ENCODE measurements at regions not wholly inside any gene's neighbourhood (a gene's known extent, or its start where the extent isn't known, plus 50 kb on each side); places are given as distances from the start of the nearest gene placed in this dataset.

DNA sequence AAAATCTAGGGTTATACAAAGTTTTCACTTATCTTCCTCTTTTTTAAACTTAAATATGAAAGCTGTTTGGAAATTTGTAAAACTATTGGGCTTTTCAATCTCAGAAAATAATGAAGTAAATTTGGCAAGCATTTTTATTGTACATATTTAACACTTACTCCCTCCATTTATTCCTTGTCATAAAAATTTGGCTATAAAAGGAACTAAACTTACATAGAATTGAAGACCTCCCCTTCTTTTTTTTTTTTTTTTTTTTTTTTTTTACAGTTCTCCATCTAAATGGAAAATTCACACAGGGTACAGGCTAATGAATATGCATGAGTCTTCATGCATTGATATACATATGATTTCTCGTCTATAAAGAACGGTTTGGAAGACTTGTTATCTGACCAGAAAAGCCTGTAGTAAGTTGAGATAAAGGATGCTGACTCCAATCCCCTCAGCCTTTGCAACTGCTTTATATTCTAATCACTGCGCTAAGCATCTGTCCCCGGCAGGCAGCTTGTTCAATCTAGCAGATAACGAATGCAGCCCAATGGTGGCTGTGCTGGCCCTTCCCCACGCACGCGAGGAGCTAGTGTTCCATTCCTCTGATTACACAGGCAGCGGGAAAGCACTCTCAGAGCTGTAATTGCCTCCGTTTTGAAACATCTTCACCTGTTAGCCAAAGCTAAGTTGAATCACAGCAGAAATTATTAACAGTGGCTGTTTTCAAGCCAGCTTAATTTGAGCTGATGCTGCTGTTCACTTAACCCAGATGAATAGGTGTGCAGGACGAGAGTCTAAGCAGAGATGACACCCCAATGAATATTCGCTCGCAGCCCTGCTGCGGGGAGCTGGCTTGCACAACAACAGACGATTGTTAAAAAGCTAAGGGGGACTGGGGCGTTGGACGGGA is 453.8 kb upstream of the ZNF608 start:
- Mint-ChIP-seq H3K36me3 (no peaks in the 10 kb centered on the region), H3K27me3 (ENCODE audit: low read depth in 2 of 2) (peaks cover 0 to 5% of the 10 kb centered on the region in 2 donors), H3K4me1 (peaks cover 30 to 38% of the 10 kb centered on the region in 2 donors), H3K9me3 (peaks cover 0 to 2% of the 10 kb centered on the region in 2 donors), H3K4me3 (peak overlapping the region; percentile 84), H3K27ac (peak overlapping the region in 1 of 2 donors; percentile 70)
- Histone ChIP-seq H3K36me3 (ENCODE audit: control insufficient read depth, insufficient read depth, low read length) (no peaks in the 10 kb centered on the region), H3K27ac (ENCODE audit: low read length) (no peak overlapping the region), H3K4me3 (ENCODE audit: low read length) (peak overlapping the region; percentile 13), H3K4me1 (ENCODE audit: control insufficient read depth, insufficient read depth, low read length) (peaks cover 6% of the 10 kb centered on the region), H3K9me3 (ENCODE audit: control insufficient read depth, insufficient read depth, low read length) (no peaks in the 10 kb centered on the region), H3K27me3 (ENCODE audit: control insufficient read depth, insufficient read depth, low read length) (no peaks in the 10 kb centered on the region)
- intact Hi-C loops (cut with micrococcal nuclease), result no loop called here
- DNase-seq (no peak), ATAC-seq (peak; percentile 38 to 66 (median 45))
- 34% methylated on average over 17 of the region's 17 CpGs for WGBS (ENCODE audit: insufficient coverage)
- TF ChIP-seq, protein P1, sequence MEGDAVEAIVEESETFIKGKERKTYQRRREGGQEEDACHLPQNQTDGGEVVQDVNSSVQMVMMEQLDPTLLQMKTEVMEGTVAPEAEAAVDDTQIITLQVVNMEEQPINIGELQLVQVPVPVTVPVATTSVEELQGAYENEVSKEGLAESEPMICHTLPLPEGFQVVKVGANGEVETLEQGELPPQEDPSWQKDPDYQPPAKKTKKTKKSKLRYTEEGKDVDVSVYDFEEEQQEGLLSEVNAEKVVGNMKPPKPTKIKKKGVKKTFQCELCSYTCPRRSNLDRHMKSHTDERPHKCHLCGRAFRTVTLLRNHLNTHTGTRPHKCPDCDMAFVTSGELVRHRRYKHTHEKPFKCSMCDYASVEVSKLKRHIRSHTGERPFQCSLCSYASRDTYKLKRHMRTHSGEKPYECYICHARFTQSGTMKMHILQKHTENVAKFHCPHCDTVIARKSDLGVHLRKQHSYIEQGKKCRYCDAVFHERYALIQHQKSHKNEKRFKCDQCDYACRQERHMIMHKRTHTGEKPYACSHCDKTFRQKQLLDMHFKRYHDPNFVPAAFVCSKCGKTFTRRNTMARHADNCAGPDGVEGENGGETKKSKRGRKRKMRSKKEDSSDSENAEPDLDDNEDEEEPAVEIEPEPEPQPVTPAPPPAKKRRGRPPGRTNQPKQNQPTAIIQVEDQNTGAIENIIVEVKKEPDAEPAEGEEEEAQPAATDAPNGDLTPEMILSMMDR (IDR thresholded peaks at IDR 0.05), result no peak

DNA sequence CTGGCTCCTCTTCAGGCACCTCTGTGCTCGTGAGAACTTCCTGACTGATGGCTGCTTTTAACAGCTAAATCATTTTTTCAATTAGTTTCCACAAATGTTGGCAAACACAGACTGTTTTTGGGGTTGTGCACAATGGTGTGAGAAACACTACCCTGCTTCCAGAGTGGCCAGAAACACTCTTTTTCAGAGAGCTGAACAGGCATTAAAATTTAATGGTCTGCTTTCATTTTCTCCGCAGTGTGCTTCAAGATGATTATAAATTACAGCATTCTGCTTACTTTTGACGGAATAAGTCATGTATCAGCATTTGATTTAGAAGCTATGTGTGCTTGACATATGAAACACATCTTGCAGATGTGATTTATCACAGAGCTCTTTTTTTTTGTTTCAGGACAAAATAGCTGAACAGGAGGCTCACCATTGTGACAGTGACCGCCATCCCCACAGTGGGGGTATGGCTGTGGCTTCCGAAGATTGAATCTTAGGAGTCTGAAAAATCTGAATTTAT is 454.5 kb upstream of the ZNF608 start:
- Histone ChIP-seq H3K27ac (ENCODE audit: low read length) (no peak overlapping the region), H3K27me3 (ENCODE audit: control insufficient read depth, insufficient read depth, low read length) (no peaks in the 10 kb centered on the region), H3K4me3 (ENCODE audit: low read length) (no peak overlapping the region), H3K36me3 (ENCODE audit: control insufficient read depth, insufficient read depth, low read length) (no peaks in the 10 kb centered on the region), H3K4me1 (ENCODE audit: control insufficient read depth, insufficient read depth, low read length) (peaks cover 8% of the 10 kb centered on the region), H3K9me3 (ENCODE audit: control insufficient read depth, insufficient read depth, low read length) (no peaks in the 10 kb centered on the region)
- intact Hi-C loops (cut with micrococcal nuclease), result no loop called here
- Mint-ChIP-seq H3K27ac (peak overlapping the region in 1 of 2 donors; percentile 70), H3K36me3 (no peaks in the 10 kb centered on the region), H3K9me3 (peaks cover 0 to 2% of the 10 kb centered on the region in 2 donors), H3K27me3 (ENCODE audit: low read depth in 2 of 2) (peaks cover 0 to 5% of the 10 kb centered on the region in 2 donors), H3K4me3 (peak overlapping the region; percentile 84), H3K4me1 (peaks cover 36 to 45% of the 10 kb centered on the region in 2 donors)
- no peak for ATAC-seq
- TF ChIP-seq, protein P1 (IDR thresholded peaks at IDR 0.05), result no peak
- DNase-seq, result no peak
- WGBS (ENCODE audit: insufficient coverage), result 69% methylated on average over 5 of the region's 5 CpGs

DNA sequence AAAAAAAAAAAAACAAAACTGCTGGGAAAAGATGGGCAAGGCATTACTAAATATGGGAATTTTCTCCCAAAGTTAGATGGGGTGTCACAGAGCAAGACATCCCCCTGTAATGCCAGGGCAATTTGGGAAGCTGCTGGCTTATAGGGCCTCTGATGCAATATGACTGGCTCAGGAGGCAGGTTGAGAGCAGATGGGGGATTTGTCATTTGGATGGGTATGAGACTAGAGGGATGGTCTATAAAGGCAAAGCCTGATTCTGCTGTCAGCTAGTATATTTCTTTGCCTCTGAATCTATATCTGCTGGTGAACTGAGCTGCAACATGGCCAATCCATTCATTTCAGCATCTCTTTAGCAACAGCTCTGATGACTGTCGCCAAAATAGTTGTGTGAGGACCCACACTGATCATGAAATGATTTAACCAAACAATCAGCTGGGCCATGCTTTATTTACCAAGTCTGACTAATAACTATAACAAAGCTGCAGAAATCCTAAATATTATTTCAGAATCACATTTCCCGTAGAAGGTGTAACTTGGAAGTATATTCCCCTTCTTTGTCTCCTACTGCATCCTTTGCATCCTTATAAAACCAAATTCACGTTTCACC is 455.1 kb upstream of the ZNF608 start:
- TF ChIP-seq, protein P1 (IDR thresholded peaks at IDR 0.05), result no peak
- 98% methylated on average over 3 of the region's 3 CpGs for WGBS (ENCODE audit: insufficient coverage)
- intact Hi-C loops (cut with micrococcal nuclease), result no loop called here

More for the DNA sequence above, 455.1 kb upstream of the ZNF608 start:
- H3K4me3 ChIP-seq (ENCODE audit: low read length), result no peak overlapping the region
- H3K4me1 ChIP-seq (ENCODE audit: control insufficient read depth, insufficient read depth, low read length), result peaks cover 11% of the 10 kb centered on the region
- peaks cover 1% of the 10 kb centered on the region for H3K36me3 Mint-ChIP-seq
- no peak overlapping the region for H3K27ac ChIP-seq (ENCODE audit: low read length)
- no peaks in the 10 kb centered on the region for H3K27me3 ChIP-seq (ENCODE audit: control insufficient read depth, insufficient read depth, low read length)
- ATAC-seq, result no peak
- no peaks in the 10 kb centered on the region for H3K36me3 ChIP-seq (ENCODE audit: control insufficient read depth, insufficient read depth, low read length)
- H3K9me3 Mint-ChIP-seq, result peaks cover 0 to 2% of the 10 kb centered on the region in 2 donors
- H3K4me1 Mint-ChIP-seq, result peaks cover 43 to 51% of the 10 kb centered on the region in 2 donors
- no peak overlapping the region for H3K4me3 Mint-ChIP-seq
- peaks cover 0 to 5% of the 10 kb centered on the region in 2 donors for H3K27me3 Mint-ChIP-seq (ENCODE audit: low read depth in 2 of 2)
- DNase-seq, result no peak
- H3K27ac Mint-ChIP-seq, result no peak overlapping the region
- no peaks in the 10 kb centered on the region for H3K9me3 ChIP-seq (ENCODE audit: control insufficient read depth, insufficient read depth, low read length)

All from natural killer cell (primary cell).